NB4 (cell line): ENCODE measurements at regions not wholly inside any gene's neighbourhood (a gene's known extent, or its start where the extent isn't known, plus 50 kb on each side); places are given as distances from the start of the nearest gene placed in this dataset.

Source experiments
- CTCF ChIP-seq: IDR thresholded peaks from one replicate; pipeline ENCODE4 v1.5.1; 2012; ENCODE audit warnings: low read depth, low read length
- MAX ChIP-seq: IDR thresholded peaks from 2 replicates; pipeline ENCODE4 v1.6.1; 2011; ENCODE audit warnings: low read depth, low read length
- MYC ChIP-seq: IDR thresholded peaks from 2 replicates; pipeline ENCODE4 v1.6.1; 2011; ENCODE audit warnings: low read depth, low read length
- POLR2A ChIP-seq: IDR thresholded peaks from 2 replicates; pipeline ENCODE4 v1.6.1; 2011; ENCODE audit warnings: mild to moderate bottlenecking; ENCODE audit not compliant: insufficient read length; ENCODE audit errors: extremely low read depth

GRCh38 chr10:64283621-64284020 is 762.4 kb downstream of the REEP3 start:
- TF ChIP-seq POLR2A (no peak), CTCF (no peak), MAX (0 out of 2 replicates have a peak, but pooled peaks have one; percentile 15), MYC (no peak)
